ENCODE measurements at regions not wholly inside any gene's neighbourhood (a gene's known extent, or its start where the extent isn't known, plus 50 kb on each side); places are given as distances from the start of the nearest gene placed in this dataset.

DNA sequence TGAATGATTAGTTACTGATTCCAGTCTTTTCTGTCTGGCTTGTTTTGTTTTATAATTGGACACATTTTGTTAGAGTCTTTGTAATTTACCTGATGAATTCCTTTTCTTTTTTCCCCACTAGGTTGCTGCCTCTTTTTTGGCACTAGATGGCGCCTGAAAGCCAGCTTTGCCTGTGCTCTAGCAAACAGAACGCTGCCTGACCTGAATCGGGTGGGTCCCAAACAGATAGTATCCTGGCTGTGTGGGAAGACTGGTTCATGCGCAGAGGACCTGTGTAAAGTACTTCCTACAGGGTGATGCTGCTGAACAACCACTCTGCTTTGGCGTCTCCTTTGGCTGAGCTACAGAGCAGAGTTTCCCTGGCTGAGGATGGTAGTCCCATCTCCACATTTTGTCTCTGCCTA is 288.2 kb downstream of the IKZF2 start:
- no peak overlapping the region for H3K27ac ChIP-seq (ENCODE audit: low read depth, low read length)
- no peak overlapping the region for H3K4me2 ChIP-seq (ENCODE audit: low read length)
- Mint-ChIP-seq H3K4me1 (ENCODE audit: low read depth, unreplicated experiment) (no peaks in the 10 kb centered on the region), H3K27me3 (ENCODE audit: low read depth, unreplicated experiment) (no peaks in the 10 kb centered on the region), H3K9me3 (ENCODE audit: unreplicated experiment) (peaks cover 15% of the 10 kb centered on the region), H3K4me3 (ENCODE audit: unreplicated experiment) (no peak overlapping the region), H3K27ac (ENCODE audit: unreplicated experiment) (no peak overlapping the region), H3K36me3 (ENCODE audit: low read depth, unreplicated experiment) (no peaks in the 10 kb centered on the region)
- TF ChIP-seq, protein P1, sequence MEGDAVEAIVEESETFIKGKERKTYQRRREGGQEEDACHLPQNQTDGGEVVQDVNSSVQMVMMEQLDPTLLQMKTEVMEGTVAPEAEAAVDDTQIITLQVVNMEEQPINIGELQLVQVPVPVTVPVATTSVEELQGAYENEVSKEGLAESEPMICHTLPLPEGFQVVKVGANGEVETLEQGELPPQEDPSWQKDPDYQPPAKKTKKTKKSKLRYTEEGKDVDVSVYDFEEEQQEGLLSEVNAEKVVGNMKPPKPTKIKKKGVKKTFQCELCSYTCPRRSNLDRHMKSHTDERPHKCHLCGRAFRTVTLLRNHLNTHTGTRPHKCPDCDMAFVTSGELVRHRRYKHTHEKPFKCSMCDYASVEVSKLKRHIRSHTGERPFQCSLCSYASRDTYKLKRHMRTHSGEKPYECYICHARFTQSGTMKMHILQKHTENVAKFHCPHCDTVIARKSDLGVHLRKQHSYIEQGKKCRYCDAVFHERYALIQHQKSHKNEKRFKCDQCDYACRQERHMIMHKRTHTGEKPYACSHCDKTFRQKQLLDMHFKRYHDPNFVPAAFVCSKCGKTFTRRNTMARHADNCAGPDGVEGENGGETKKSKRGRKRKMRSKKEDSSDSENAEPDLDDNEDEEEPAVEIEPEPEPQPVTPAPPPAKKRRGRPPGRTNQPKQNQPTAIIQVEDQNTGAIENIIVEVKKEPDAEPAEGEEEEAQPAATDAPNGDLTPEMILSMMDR (IDR thresholded peaks at IDR 0.05; ENCODE audit: insufficient read depth, low read depth, low read length) = peak; percentile 28
- TF ChIP-seq EZH2 (IDR thresholded peaks at IDR 0.05; ENCODE audit: insufficient read depth, low read length) = no peak
- FAIRE-seq (no peak), DNase-seq (ENCODE audit: low read depth) (no peak)
- no peaks in the 10 kb centered on the region for H4K20me1 ChIP-seq (ENCODE audit: insufficient read depth, low read length)
- peaks cover 7% of the 10 kb centered on the region for H3K9me3 ChIP-seq (ENCODE audit: insufficient read depth, low read depth, low read length)
- H2AFZ ChIP-seq (ENCODE audit: low read depth, low read length) = peak overlapping the region; percentile 28
- H3K4me1 ChIP-seq (ENCODE audit: insufficient read depth, low read length) = no peaks in the 10 kb centered on the region
- H3K79me2 ChIP-seq (ENCODE audit: insufficient read depth, low read length) = no peaks in the 10 kb centered on the region
- no peaks in the 10 kb centered on the region for H3K36me3 ChIP-seq (ENCODE audit: insufficient read depth, low read length)
- no peaks in the 10 kb centered on the region for H3K27me3 ChIP-seq (ENCODE audit: insufficient read depth, low read length)
- no peak overlapping the region for H3K9ac ChIP-seq (ENCODE audit: low read length)
- H3K4me3 ChIP-seq (ENCODE audit: insufficient read depth, low read depth, low read length) = no peak overlapping the region

DNA sequence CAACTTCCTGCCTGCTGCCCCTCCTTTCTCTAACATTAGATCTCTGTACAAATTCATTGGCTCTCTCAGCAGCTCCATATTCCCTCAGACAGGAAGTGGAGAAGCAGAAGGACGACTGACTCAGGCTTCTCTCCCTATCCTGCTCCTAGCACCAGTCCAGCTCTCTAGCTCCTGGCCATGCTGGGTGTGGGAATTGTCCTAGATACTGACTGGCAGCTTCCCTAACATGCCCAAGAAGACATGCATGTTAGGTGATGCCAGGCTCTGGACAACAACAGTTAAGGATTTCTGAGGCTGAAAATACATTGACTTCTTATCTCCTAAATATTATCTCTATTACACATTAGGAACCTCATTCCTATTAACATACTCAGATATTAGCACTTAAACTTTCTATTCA is 292.9 kb downstream of the IKZF2 start:
- no peaks in the 10 kb centered on the region for H3K27me3 ChIP-seq (ENCODE audit: insufficient read depth, low read length)
- H3K27ac ChIP-seq (ENCODE audit: low read depth, low read length) = no peak overlapping the region
- Mint-ChIP-seq H3K27me3 (ENCODE audit: low read depth, unreplicated experiment) (no peaks in the 10 kb centered on the region), H3K36me3 (ENCODE audit: low read depth, unreplicated experiment) (no peaks in the 10 kb centered on the region), H3K4me3 (ENCODE audit: unreplicated experiment) (no peak overlapping the region), H3K9me3 (ENCODE audit: unreplicated experiment) (peaks cover 9% of the 10 kb centered on the region), H3K4me1 (ENCODE audit: low read depth, unreplicated experiment) (no peaks in the 10 kb centered on the region), H3K27ac (ENCODE audit: unreplicated experiment) (no peak overlapping the region)
- H3K79me2 ChIP-seq (ENCODE audit: insufficient read depth, low read length) = no peaks in the 10 kb centered on the region
- no peak for DNase-seq (ENCODE audit: low read depth)
- H3K4me3 ChIP-seq (ENCODE audit: insufficient read depth, low read depth, low read length) = no peak overlapping the region
- FAIRE-seq = no peak
- no peak overlapping the region for H3K4me2 ChIP-seq (ENCODE audit: low read length)
- H2AFZ ChIP-seq (ENCODE audit: low read depth, low read length) = no peak overlapping the region
- no peaks in the 10 kb centered on the region for H4K20me1 ChIP-seq (ENCODE audit: insufficient read depth, low read length)
- H3K4me1 ChIP-seq (ENCODE audit: insufficient read depth, low read length) = no peaks in the 10 kb centered on the region
- H3K36me3 ChIP-seq (ENCODE audit: insufficient read depth, low read length) = no peaks in the 10 kb centered on the region
- peaks cover 4% of the 10 kb centered on the region for H3K9me3 ChIP-seq (ENCODE audit: insufficient read depth, low read depth, low read length)
- H3K9ac ChIP-seq (ENCODE audit: low read length) = no peak overlapping the region
- TF ChIP-seq EZH2 (IDR thresholded peaks at IDR 0.05; ENCODE audit: insufficient read depth, low read length) = no peak

DNA sequence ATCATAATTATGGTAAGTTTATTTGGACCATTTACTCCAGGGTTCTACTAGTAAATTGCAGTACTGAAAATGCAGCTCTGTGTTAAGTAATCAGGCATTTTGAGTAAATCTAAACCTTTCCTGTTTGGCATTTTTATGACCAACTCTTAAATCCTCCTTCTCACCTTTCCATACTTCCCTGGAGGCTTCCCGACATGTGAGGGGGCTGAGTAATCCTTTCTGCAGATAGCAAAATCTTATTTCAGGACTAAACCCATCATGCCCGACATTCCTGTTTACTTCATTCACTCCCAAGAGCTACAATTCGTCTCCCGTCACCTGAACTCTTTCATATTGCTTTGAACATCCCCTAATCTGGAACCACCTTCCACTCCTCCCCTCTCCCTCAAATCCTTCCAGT is 296.6 kb downstream of the IKZF2 start:
- TF ChIP-seq EZH2 (IDR thresholded peaks at IDR 0.05; ENCODE audit: insufficient read depth, low read length) = no peak
- TF ChIP-seq, protein P1 (IDR thresholded peaks at IDR 0.05; ENCODE audit: insufficient read depth, low read depth, low read length) = no peak
- Histone ChIP-seq H3K79me2 (ENCODE audit: insufficient read depth, low read length) (no peaks in the 10 kb centered on the region), H3K4me1 (ENCODE audit: insufficient read depth, low read length) (no peaks in the 10 kb centered on the region), H3K27ac (ENCODE audit: low read depth, low read length) (no peak overlapping the region), H3K9ac (ENCODE audit: low read length) (no peak overlapping the region), H3K27me3 (ENCODE audit: insufficient read depth, low read length) (no peaks in the 10 kb centered on the region), H3K4me2 (ENCODE audit: low read length) (no peak overlapping the region), H2AFZ (ENCODE audit: low read depth, low read length) (no peak overlapping the region), H4K20me1 (ENCODE audit: insufficient read depth, low read length) (no peaks in the 10 kb centered on the region), H3K9me3 (ENCODE audit: insufficient read depth, low read depth, low read length) (no peaks in the 10 kb centered on the region), H3K36me3 (ENCODE audit: insufficient read depth, low read length) (no peaks in the 10 kb centered on the region), H3K4me3 (ENCODE audit: insufficient read depth, low read depth, low read length) (no peak overlapping the region)
- DNase-seq (ENCODE audit: low read depth) (no peak), FAIRE-seq (no peak)
- Mint-ChIP-seq H3K27me3 (ENCODE audit: low read depth, unreplicated experiment) (no peaks in the 10 kb centered on the region), H3K4me1 (ENCODE audit: low read depth, unreplicated experiment) (no peaks in the 10 kb centered on the region), H3K9me3 (ENCODE audit: unreplicated experiment) (peaks cover 3% of the 10 kb centered on the region), H3K27ac (ENCODE audit: unreplicated experiment) (no peak overlapping the region), H3K4me3 (ENCODE audit: unreplicated experiment) (no peak overlapping the region), H3K36me3 (ENCODE audit: low read depth, unreplicated experiment) (no peaks in the 10 kb centered on the region)
